Endothelial cell of umbilical vein (primary cell): ENCODE measurements at regions not wholly inside any gene's neighbourhood (a gene's known extent, or its start where the extent isn't known, plus 50 kb on each side); places are given as distances from the start of the nearest gene placed in this dataset.

Experiments
- BruUV-seq: library from RNA; stranded (reverse); fragments of 400-500 nt; replicated peaks from 2 replicates; lab custom pipeline; 2021; lab: Mats Ljungman, UMichigan
- CTCF ChIA-PET: fragments of 300-600, 350-600 bp; sonication (Branson Sonifier 250); formaldehyde crosslinking; loops from one replicate; lab custom pipeline; 2021; ENCODE audit warnings: antibody characterized with exemption, inconsistent platforms; lab: Charles Lee
- POLR2A ChIA-PET: fragments of 300-600, 350-600 bp; sonication (Branson Sonifier 250); formaldehyde crosslinking; loops from one replicate; lab custom pipeline; 2021; ENCODE audit warnings: antibody characterized with exemption, inconsistent platforms; lab: Charles Lee
- DNase-seq: peaks from one replicate; pipeline ENCODE4 v3.0.0-alpha.2; 2011; ENCODE audit warnings: low read depth, low spot score
- FAIRE-seq: peaks from 2 replicates; lab custom pipeline; 2011; peaks lifted over from hg19 to GRCh38; lab: Jason Lieb, UNC
- H2AFZ ChIP-seq: 2 replicates; pipeline ENCODE4 v1.6.0; 2012; ENCODE audit warnings: low read depth, low read length, control low read depth, inconsistent platforms
- H3K27ac ChIP-seq: 2 replicates; pipeline ENCODE4 v1.5.1; 2011; ENCODE audit warnings: low read depth, mild to moderate bottlenecking, control low read depth, low read length, moderate library complexity; ENCODE audit not compliant: insufficient read depth
- H3K27me3 ChIP-seq, 2 experiments: 2 replicates each; pipeline versions ENCODE4 v1.6.0 to v1.6.1; 2011; ENCODE audit warnings: low read length in 2 of 2, mixed read lengths in 1 of 2; ENCODE audit not compliant: control insufficient read depth in 2 of 2, insufficient read depth in 2 of 2
- H3K36me3 ChIP-seq, 2 experiments: 2 replicates in 1 of 2; 3 replicates in 1 of 2; pipeline ENCODE4 v1.5.1; 2011; ENCODE audit warnings: low read length in 2 of 2, mild to moderate bottlenecking in 1 of 2, moderate library complexity in 1 of 2; ENCODE audit not compliant: control insufficient read depth in 2 of 2, insufficient read depth in 2 of 2; ENCODE audit errors: extremely low read depth in 1 of 2
- H3K4me1 ChIP-seq: 3 replicates; pipeline ENCODE4 v1.5.1; 2011; ENCODE audit warnings: mild to moderate bottlenecking, low read length; ENCODE audit not compliant: control insufficient read depth, insufficient read depth; ENCODE audit errors: extremely low read depth
- H3K4me2 ChIP-seq: 2 replicates; pipeline ENCODE4 v1.6.1; 2011; ENCODE audit warnings: low read length, control low read depth, mixed read lengths; ENCODE audit not compliant: insufficient read depth
- H3K4me3 ChIP-seq, 3 experiments: fragments of 200-600 bp in 1 of 3; sonication (generic), shearing (Covaris generic) in 1 of 3; replicated peaks in 1 of 3; 2 replicates each; pipeline ENCODE4 v1.5.1; 2011 to 2016; ENCODE audit warnings: control low read depth in 3 of 3, low read length in 3 of 3, mild to moderate bottlenecking in 2 of 3, inconsistent platforms in 1 of 3, low read depth in 1 of 3, moderate library complexity in 1 of 3; ENCODE audit not compliant: insufficient read depth in 1 of 3
- H3K79me2 ChIP-seq: 2 replicates; pipeline ENCODE4 v1.6.0; 2012; ENCODE audit warnings: low read length, inconsistent platforms; ENCODE audit not compliant: control insufficient read depth, insufficient read depth
- H3K9ac ChIP-seq: replicated peaks from 2 replicates; pipeline ENCODE3; 2011; ENCODE audit warnings: low read length, control low read depth; ENCODE audit not compliant: insufficient read depth; ENCODE audit errors: extremely low read depth
- H3K9me1 ChIP-seq: replicated peaks from 3 replicates; pipeline ENCODE4 v1.6.0; 2011; ENCODE audit warnings: mild to moderate bottlenecking, low read length; ENCODE audit not compliant: control insufficient read depth, insufficient read depth; ENCODE audit errors: extremely low read depth
- H3K9me3 ChIP-seq: replicated peaks from 2 replicates; pipeline ENCODE4 v1.5.1; 2012; ENCODE audit warnings: low read length, inconsistent platforms; ENCODE audit not compliant: control insufficient read depth, insufficient read depth
- H4K20me1 ChIP-seq: replicated peaks from 2 replicates; pipeline ENCODE3; 2011; ENCODE audit warnings: mild to moderate bottlenecking, low read length; ENCODE audit not compliant: control insufficient read depth, insufficient read depth; ENCODE audit errors: extremely low read depth
- EZH2 ChIP-seq: IDR thresholded peaks from 2 replicates; pipeline ENCODE4 v1.6.1; 2012; ENCODE audit warnings: borderline replicate concordance, low read depth, mild to moderate bottlenecking, moderate library complexity, low read length, inconsistent platforms; ENCODE audit not compliant: severe bottlenecking
- FOS ChIP-seq: IDR thresholded peaks from 2 replicates; pipeline ENCODE4 v1.6.1; 2011; ENCODE audit warnings: mild to moderate bottlenecking, low read length, moderate library complexity, borderline replicate concordance; ENCODE audit not compliant: insufficient read depth
- GATA2 ChIP-seq: IDR thresholded peaks from 2 replicates; pipeline ENCODE4 v1.7.0; 2011; ENCODE audit warnings: low read depth, mild to moderate bottlenecking, moderate library complexity, mixed read lengths, low read length; ENCODE audit not compliant: insufficient read length, insufficient read depth
- JUN ChIP-seq: IDR thresholded peaks from 2 replicates; pipeline ENCODE4 v1.6.1; 2011; ENCODE audit warnings: borderline replicate concordance, low read depth; ENCODE audit not compliant: insufficient read length, insufficient read depth
- MYC ChIP-seq: IDR thresholded peaks from one replicate; pipeline ENCODE4 v1.6.1; 2011; ENCODE audit warnings: mild to moderate bottlenecking, low read depth, low read length
- POLR2A ChIP-seq: IDR thresholded peaks from 2 replicates; pipeline ENCODE4 v1.6.1; 2012; ENCODE audit warnings: low read depth, mild to moderate bottlenecking, control low read depth, low read length
- POLR2AphosphoS5 ChIP-seq: IDR thresholded peaks from 2 replicates; pipeline ENCODE4 v1.6.1; 2012; ENCODE audit warnings: low read depth, mild to moderate bottlenecking, control low read depth, low read length, moderate library complexity; ENCODE audit not compliant: insufficient read depth
- dilution Hi-C: fragments of 300-500 bp; cut with MboI; formaldehyde crosslinking; loops from one replicate; pipeline ENCODE4 v1.15.0; 2019; ENCODE audit warnings: low sequenced_read_pairs; ENCODE audit not compliant: extremely low pct_ligation_motif_present
- intact Hi-C: fragments of 100-400 bp; cut with micrococcal nuclease; formaldehyde crosslinking; loops from one replicate; pipeline ENCODE4 v1.10.0; 2022
- TF ChIP-seq, protein P1 (sequence below), 2 donors: IDR thresholded peaks; 1 replicate in 1 of 2; 2 replicates in 1 of 2; pipeline ENCODE4 v1.5.1; 2011; ENCODE audit warnings: low read length in 2 of 2, mild to moderate bottlenecking in 2 of 2, moderate library complexity in 2 of 2, control low read depth in 1 of 2, inconsistent platforms in 1 of 2, low read depth in 1 of 2; ENCODE audit not compliant: insufficient read depth in 1 of 2; ENCODE audit errors: extremely low read depth in 1 of 2
- TF ChIP-seq, protein P2 (sequence below): IDR thresholded peaks from 2 replicates; pipeline ENCODE4 v1.6.1; 2011; ENCODE audit not compliant: insufficient read depth, insufficient read length

DNA sequence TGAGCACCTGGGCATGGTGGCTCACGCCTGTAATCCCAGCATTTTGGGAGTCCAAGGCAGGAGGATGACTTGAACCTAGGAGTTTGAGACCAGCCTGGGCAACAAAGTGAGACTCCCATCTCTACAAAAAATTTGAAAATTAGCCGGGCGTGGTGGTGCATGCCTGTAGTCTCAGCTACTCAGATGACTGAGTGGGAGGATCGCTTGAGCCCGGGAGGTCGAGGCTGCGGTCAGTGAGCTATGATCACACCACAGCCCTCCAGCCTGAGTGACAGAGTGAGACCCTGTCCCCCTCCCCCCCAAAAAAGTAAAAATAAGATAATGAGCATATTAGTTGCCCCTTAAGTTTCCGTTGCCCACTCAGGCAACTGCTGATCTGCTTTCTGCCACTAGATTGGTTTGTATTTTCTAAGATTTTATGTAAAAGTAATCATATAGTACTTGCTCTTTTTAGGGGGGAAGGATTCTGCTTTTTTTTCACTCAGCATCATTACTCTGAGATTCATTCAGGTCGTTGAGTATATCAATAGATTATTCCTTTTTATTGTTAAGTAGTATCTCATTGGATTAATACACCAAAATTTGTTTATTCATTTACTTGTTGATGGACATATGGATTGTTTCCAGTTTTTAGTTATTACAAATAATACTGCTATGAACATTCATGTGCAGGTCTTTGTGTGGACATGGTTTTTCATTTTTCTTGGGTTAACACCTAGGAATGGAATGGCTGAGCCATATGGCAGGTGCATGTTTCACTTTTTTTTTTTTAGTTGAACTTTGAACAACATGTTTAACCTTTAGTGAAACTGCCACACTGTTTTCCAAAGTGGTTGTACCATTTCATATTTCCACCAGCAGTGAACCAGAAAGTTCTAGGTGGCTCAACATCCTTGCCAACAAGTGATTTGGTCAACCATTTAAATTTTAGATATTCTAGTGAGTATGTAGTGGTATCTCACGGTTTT, 75.0 kb upstream of the SPRED2 start:
- H3K4me3 ChIP-seq, result no peak overlapping the region
- no peaks in the 10 kb centered on the region for H3K36me3 ChIP-seq
- no peaks in the 10 kb centered on the region for H4K20me1 ChIP-seq
- H3K79me2 ChIP-seq, result no peaks in the 10 kb centered on the region
- H3K27ac ChIP-seq, result no peak overlapping the region
- ChIA-PET CTCF (interaction anchor here (0.8 kb wide), 1 partner anchor 44 kb away, joined by 3 read pairs; no protein-coding TSS in a partner anchor), POLR2A (no interaction called here)
- FAIRE-seq, result peak; percentile 8
- DNase-seq, result no peak
- no peaks in the 10 kb centered on the region for H3K9me1 ChIP-seq
- TF ChIP-seq MYC (no peak), EZH2 (no peak), JUN (no peak), GATA2 (no peak), FOS (no peak), POLR2AphosphoS5 (no peak), POLR2A (no peak)
- TF ChIP-seq, protein P1, sequence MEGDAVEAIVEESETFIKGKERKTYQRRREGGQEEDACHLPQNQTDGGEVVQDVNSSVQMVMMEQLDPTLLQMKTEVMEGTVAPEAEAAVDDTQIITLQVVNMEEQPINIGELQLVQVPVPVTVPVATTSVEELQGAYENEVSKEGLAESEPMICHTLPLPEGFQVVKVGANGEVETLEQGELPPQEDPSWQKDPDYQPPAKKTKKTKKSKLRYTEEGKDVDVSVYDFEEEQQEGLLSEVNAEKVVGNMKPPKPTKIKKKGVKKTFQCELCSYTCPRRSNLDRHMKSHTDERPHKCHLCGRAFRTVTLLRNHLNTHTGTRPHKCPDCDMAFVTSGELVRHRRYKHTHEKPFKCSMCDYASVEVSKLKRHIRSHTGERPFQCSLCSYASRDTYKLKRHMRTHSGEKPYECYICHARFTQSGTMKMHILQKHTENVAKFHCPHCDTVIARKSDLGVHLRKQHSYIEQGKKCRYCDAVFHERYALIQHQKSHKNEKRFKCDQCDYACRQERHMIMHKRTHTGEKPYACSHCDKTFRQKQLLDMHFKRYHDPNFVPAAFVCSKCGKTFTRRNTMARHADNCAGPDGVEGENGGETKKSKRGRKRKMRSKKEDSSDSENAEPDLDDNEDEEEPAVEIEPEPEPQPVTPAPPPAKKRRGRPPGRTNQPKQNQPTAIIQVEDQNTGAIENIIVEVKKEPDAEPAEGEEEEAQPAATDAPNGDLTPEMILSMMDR (IDR thresholded peaks at IDR 0.05; ENCODE audit: extremely low read depth in 1 of 2, insufficient read depth in 1 of 2, low read depth in 1 of 2, low read length in 2 of 2), result no peak
- TF ChIP-seq, protein P2, sequence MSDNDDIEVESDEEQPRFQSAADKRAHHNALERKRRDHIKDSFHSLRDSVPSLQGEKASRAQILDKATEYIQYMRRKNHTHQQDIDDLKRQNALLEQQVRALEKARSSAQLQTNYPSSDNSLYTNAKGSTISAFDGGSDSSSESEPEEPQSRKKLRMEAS, result no peak
- no peak overlapping the region for H3K9ac ChIP-seq
- no peaks in the 10 kb centered on the region for H3K9me3 ChIP-seq
- H2AFZ ChIP-seq, result no peak overlapping the region
- BruUV-seq, result no TSS peak
- dilution Hi-C loops, result no loop called here
- H3K4me2 ChIP-seq, result no peak overlapping the region
- H3K4me1 ChIP-seq, result no peaks in the 10 kb centered on the region
- intact Hi-C loops, result no loop called here
- peaks cover 0 to 3% of the 10 kb centered on the region in 2 experiments for H3K27me3 ChIP-seq
